ENCODE measurements at regions not wholly inside any gene's neighbourhood (a gene's known extent, or its start where the extent isn't known, plus 50 kb on each side); places are given as distances from the start of the nearest gene placed in this dataset.
"Not testable (repeated sequence)": the region's sequence is repeated elsewhere in the genome, so short reads cannot be mapped to it uniquely, and the experiment has no call there.

DNA sequence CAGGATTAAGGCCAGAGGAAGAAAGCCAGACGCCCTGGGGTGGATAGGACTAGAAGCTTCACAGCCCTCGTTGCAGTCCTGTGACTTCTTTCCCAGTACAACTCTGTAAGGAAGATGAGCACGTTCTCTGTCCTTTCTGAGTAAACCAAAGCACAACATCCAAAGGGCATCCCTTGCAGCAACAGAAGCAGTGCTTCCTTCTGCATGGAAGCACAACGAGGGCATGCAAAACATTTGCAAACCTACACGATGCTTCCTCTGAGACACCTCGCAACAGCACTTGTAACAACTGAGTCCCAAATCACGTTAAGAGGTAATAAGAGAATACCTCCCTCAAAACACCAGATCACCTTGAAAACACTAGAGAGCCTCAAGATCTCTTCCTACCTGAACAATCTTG, 335.7 kb upstream of the RASGEF1B start:
- DNase-seq, result no peak

DNA sequence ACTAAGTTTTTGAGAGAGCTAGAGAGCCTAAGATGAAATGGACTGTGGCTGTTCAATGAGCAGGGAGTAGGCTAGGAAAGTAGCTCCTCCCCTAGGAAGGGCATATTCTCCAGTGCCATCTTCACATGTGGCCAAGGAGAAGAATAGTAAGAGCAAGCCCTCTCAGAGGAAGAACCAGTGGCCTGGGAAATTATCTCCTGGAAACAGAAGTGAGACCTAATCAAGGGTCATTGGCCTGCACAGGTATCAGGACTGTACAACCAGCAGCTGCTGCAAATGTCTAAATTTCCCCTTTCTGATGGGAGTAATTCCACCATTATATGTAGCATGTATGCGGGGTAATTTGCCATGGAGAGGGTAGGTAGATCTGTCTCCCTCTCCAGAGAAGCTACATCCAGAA, 334.8 kb upstream of the RASGEF1B start:
- no peak for DNase-seq

DNA sequence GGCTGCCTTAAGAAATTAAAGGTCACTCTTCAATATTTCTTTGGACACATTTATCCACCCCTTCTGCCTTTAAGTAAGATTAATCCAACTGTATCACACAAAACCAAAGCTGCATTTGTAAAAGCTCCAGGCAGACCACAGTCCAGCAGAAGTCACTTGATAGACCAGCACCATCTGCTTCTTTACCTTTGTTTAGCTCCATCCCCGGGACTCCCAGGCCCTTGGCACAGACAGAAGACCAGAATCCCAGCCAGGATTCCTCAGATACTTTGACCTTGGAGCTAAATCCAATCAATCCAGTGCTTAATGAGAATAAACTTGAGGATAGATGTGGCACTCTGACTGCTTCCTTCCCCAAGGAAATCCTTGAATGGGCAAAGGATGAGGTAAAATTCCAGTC, 333.1 kb upstream of the RASGEF1B start:
- DNase-seq, result no peak

DNA sequence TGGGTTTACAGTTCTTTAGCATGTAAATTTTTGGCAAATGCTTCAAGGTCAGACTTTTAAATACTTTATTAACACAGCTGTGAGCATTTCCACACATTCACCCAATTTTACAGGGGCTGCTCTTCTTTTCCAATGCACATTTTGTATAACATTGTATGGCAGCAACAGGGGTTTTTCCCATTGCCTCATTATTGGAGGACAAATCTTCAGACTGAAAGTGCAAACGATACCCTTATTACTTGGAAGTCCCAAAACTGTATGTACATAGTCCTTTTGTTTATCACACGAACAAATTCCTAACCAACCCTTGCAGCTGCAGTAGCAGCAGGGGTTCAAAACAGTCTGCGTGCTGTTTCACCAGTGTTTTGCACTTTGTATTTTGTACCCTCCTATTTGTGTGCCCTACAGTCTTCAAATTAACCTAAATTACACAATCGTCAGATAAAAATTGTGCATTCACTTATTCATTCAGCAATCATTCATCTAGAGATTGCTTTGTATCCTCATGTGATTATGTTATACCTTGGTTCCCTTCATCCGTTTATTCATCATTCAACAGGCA, 330.7 kb upstream of the RASGEF1B start:
- no peak for DNase-seq

DNA sequence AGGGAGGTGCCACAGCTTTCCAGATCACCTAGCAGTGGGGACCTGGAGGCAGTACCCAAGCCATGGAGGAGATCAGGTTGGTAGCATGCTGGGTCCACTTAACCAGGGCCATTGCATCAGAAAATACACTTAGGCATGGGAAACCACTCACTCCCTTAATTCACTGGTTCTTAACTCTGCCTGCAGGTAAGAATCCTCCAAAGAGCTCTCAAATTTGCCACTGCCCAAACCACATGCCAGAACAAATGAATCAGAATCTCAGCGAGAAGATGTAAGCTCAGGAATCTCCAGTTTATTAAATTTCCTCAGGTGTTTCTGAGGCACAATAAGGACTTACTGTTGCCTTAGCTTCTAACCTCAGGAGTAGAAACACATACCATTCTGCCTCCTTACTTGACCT, 327.7 kb upstream of the RASGEF1B start:
- no peak for DNase-seq

DNA sequence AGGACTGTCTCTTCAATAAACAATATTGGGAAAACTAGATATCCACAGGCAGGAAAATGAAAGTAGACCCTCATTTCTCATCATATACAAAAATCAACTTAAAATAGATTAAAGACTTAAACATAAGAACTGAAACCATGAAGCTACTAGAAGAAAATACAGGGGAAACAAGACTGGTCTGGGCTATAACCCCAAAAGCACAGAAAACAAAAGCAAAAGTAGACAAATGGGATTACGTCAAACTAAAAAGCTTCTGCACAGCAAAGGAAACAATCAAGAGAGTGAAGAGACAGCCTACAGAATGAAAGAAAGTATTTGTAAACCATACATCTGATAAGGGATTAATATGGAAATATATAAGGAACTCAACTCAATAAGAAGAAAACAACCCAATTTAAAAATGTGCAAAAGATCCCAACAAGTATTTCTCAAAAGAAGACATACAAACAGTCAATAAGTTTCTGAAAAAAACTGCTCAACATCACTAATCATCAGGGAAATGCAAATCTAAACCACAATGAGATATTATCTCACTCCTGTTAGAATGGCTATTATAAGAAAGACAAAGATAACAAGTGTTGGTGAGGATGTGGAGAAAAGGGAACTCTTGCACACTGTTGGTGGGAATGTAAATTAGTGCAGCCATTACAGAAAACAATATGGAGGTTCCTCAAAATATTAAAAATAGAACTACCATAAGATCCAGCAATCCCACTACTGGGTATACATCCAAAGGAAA, 325.3 kb upstream of the RASGEF1B start:
- no peak for DNase-seq

DNA sequence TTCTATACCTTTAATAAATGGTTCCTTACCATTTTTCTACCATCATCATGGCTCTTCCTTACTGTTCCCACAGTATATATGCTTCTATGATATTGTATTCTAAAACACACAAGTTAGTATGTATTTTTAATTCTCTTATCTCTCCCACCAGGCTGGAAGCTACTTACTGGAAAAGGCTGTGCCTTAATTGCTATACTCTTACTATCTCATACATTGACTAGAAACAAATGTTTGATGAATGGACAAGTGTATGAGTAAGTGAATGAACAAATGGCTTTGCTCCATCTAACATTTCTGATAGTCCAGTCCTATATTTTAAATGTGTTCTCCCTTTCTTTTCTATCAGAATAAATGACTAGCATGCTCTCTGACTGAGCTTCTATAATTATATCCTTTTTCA, 320.8 kb upstream of the RASGEF1B start:
- DNase-seq, result no peak

DNA sequence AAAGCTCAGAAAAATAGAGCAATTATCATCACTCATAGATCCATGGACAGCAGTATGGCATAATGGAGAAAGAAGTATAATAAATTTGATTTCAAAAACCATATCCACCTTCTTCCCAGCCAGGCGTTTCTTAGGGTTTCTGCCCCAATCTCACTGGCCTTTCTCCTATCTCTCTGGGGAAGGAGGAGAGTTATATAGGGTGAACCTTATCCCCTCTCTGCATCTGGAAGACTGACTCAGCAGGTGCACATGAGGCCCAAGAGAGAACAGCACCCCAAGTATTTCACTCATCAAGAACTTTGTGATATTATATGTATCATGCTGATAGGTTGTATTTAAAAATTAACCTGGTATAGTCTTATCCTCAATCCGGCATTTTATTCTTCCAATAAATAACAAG, 318.8 kb upstream of the RASGEF1B start:
- DNase-seq, result no peak

DNA sequence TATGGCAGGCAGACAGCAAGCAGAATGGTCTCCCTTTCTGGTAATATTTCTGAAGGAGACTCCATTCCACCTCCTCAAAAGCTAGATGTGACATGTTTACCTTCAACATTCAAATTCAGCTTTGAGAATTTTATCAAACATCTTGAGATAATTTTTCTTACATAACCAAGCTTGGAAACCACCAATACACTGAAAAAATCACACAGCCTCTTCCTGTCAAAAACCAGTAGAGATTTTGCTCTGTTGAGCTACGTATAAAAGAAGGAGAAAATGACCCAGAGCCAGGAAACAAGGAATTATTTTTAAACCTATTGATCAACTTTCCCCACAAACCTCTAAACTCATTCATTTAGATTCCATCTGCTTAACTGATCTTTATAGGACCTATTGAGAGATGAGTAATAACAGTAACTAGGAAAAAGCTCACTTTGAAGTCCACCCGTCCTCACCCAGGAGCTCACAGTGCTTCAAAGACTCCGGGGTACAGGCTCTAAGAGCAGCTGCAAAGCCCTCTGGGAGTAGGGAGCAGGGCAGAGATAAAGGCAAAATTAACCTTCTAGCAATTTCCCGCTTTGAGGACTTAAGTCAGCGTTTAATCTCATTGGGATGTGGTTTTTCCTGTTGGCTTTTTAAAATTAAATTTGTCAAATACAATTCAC, 318.2 kb upstream of the RASGEF1B start:
- no peak for DNase-seq

DNA sequence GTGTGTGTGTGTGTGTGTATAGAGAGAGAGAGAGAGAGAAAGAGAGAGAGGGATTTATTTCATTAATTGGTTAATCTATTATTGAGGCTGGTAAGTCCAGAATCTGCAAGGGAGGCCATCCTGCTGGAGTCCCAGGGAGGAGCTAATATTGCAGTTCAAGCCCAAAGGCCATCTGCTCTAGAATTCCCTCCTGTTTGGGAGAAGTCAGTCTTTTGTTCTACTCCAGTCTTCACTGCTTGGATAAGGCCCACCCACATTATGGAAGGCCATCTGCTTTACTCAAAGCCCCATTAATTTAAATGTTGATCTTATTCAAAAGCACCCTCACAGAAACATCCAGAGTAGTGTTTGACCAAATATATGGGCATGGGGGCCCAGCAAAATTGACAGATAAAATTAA, 317.5 kb upstream of the RASGEF1B start:
- DNase-seq, result no peak

DNA sequence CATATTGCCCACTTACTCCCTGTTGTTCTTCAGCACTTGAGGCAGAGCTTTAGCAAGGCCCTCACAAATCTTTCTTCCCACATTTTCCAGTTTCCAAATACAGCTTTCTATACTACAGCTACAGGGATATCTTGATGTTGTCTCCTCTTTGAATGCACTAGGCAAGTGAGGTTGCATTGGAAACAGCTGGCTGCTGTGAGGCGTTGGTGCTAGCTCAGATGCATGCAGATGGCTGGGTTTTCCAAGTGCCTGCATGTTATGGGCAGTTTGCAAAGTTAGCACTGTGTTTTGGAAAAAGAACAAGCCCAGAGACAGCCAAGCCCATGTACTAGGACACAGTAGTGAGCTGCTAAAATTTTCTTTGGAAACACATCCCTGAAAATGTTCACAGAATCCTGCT, 315.1 kb upstream of the RASGEF1B start:
- DNase-seq, result no peak

DNA sequence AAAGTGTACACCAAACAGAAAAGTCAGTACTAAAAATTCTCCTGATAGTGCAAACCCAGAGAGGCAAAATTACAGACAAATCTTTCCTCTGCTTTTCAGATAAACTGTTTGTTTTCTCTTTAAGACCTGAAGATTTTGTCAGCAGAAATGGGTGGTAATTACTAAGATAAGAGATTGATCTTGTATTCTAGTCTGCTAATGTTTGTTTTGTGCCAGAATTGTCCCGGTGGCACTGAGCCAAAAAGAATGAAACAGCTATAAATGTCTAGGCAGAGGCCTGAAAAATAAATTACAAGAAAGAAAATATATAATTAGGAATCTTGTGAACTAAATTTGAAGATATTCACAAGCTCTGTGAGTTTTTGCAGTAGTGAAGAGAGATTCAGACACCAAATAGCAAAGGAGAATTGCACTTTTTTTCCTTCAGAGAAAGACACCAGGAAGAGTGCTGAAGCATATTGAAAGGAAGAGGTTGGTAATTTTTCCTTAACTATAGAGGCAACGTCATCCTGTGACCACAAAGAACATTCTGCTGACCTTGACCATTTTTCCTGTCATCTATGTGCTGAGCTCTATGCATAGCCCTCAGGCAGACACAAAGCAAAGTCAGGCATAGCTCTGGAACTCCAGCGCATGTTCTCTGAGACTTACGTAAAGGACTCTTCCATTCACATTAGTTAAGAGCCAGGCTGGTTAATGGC, 314.5 kb upstream of the RASGEF1B start:
- no peak for DNase-seq

DNA sequence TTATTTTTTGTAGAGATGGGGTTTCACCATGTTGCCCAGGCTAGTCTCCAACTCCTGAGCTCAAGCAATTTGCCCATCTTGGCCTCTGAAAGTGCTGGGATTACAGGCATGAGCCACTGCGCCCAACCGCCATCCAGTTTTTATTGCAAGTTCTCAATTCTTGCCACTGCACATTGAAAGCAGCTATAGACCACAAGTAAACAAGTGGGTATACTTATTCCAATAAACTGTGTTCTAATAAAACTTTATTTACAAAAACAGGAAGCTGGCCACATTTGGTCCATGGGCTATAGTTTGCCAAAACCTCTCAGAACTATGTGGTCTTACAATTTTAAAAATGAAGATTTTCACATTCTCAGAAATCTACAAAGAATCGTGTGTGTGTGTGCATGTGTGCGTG, 313.6 kb upstream of the RASGEF1B start:
- DNase-seq, result no peak

DNA sequence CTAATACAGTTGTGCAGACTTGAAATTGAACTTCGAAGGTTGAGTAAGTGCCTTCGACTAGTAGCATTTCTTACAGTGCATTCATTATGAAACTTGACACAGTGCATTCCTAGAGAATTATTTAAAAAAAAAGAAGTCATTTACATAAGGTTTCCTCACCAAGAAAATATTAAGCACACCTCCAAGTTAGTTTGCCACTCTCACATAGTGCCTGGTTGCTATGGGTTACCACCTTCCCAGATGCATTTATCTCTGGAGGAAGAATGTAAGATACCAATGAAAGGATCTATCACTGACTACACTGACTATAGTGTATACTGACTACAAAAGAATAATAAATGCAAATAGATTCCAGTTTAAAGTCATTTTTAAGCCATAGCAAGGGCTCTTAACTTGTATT, 311.9 kb upstream of the RASGEF1B start:
- DNase-seq, result no peak

DNA sequence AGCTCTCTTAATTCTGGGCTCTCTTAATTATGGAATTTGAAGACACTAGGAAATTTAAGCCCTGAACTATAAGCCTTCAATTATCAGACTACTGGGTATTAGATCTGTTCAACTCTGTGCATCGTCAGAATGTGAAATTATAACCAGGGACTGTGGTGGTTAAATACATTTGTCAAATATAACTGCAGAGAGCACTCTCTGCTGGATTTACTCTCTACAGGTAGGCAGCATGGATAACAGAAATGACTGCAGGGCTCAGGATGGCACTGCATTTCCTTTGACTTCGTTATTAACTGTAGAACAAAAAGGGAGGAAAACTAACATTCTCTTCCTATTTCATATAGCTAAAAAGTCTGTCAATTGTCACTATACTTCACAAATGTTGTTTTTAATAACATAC, 310.1 kb upstream of the RASGEF1B start:
- DNase-seq, result no peak

DNA sequence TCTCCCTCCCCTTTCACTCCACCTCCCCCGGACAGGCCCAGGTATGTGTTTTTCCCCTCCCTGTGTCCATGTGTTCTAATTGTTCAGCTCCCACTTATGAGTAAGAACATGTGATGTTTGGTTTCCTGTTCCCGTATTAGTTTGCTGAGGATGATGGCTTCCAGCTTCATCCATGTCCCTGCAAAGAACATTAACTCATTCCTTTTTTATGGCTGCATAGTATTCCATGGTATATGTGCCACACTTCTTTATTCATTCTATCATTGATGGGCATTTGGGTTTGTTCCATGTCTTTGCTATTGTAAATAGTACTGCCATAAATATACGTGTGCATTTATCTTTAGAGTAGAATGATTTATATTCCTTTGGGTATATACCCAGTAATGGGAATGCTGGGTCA, 306.0 kb upstream of the RASGEF1B start:
- DNase-seq, result not testable (repeated sequence)

DNA sequence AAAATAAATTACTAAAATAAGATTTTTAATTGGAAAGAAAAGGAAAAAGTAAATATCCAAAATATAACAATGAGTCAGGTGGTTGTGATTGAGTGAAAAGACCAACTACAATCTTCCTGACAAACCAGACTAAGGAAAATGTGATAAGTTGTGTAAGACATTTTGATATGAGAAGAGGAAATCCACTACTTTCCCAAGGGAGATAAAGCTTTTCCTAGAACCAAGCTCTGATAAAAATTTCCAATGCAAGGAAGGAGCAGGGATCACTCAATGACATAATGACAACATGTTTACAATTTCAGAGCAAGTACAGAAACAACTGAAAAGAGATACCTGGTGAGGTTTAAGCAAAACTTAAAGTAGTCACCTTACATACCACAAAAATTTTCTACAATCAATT, 305.1 kb upstream of the RASGEF1B start:
- DNase-seq, result no peak

DNA sequence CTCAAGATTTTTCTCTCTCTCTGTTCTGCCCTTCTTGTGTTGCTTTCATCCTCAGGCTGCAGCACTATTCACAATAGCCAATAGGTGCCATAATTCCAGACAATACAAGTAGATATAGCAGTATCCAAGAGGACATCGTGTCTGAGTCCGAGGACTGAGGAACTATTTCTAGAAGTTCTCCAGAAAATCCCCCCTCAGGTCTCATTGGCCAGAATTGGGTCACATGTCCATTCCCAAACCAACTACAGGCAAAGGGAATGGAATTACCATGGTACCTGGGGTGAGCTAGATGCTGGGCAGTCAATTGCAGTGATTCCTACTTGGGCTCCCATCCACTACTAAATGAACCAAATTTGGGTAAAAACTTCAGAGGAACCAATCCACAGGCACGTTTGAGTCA, 301.9 kb upstream of the RASGEF1B start:
- no peak for DNase-seq

DNA sequence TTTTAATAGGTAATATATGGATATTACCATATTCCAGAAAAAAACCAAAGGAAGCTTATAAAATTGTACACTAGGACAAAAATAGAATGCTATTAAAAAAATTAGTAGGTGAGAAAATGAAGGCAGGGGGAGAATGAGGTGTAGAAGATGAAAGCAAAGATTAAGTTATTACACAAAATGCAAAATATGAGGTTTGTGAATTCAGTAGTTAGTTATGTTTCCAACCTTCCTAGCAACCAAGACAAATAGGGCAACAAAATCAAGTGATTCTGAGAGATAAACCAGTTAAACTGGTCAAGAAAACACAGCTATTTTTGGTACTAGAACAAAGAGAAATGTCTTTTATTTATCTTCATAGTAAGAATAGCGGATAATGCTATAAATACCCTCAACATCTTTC, 300.0 kb upstream of the RASGEF1B start:
- no peak for DNase-seq

DNA sequence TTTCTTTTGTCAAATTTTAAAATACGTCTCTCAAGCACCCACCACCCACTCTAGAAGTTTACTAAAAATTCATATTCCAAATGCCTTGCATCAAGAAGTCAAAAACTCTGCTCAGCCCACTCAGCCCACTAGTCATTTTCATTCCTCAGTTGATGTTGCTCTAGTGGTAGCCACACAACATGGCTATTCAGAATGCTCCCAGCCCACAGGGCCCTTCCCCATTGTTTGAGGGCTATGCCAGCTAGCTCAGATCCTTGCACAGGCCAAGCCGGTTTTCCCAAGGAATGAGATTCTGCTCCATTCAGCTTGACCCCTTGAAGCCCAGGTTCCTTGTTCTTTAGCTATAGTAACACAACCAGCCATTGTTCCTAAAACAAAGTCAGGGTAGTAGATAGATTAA, 297.5 kb upstream of the RASGEF1B start:
- DNase-seq, result no peak

DNA sequence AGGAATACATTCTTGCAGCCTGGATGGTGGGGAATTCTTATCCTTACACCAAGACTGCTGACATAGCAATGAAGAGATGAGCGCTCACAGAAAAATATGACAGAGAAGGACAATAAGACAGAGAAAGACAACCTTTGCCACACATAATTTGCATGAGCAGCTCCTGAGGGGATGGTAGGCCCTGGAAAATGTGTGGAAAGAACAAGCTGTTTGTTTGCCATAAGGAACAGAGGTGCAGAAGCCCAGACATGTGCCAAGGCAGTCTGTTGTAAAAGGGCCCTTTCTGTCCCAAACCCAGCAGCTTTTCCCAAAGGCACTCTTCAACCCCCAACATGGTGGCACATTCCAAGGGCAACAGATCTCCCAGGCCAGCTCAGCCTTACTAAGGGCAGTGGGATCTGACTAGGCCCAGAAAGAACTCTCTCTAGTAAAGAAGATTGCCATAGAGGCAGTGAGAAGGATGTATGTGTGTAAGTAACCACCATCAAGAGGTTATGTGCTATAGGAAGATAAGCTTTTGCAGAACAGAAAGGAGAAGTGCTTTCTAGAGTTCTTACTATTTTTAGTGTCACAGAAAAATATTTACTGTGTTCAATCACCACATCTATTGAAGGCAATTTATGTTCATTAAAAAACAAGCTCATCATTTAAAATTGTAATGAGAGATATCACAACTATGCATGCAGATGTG, 287.0 kb upstream of the RASGEF1B start:
- DNase-seq, result no peak

DNA sequence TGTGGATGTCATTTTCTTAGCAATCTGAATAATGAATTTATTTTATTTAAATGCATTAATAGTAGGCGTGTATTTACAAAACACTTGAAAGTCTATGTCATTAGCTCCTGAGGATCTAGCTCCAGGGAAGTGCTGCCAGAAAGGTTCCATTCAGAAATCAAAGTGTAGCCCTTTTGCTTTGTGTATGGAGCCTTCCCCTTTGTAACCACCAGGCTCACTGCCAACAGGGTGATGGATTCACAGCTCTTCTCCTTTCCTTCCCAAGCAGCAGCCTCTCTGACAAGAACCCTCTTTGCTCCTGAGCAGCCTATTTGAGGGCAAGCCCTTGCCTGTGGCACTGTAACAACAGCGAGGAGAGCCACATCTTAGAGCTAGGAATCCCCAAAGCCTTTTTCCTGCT, 286.0 kb upstream of the RASGEF1B start:
- no peak for DNase-seq

DNA sequence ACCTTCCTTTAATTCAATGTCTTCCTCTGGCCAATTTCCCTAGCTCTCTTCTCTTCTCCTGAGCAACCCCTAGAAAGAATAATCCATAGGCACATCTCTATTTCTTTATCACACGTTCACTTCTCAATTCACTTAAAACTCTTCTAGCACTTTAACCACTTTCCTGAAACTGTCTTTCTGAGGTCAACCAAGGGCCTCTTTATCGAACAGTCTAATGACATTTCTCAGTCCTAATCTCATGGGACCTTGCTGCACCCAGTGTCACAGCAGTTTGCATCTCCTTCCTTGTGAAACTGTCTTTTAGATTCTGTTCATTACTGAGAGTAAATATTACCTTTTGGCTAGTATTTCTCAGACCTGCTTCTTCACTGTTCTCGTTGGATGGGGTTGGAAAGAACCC, 285.3 kb upstream of the RASGEF1B start:
- no peak for DNase-seq
